HepG2 (cell line): ENCODE measurements at regions not wholly inside any gene's neighbourhood (a gene's known extent, or its start where the extent isn't known, plus 50 kb on each side); places are given as distances from the start of the nearest gene placed in this dataset.
A peak's percentile ranks its signal among the peaks of the same experiment; 100 is the strongest.

Source experiments
- ATF3 ChIP-seq: sonication (generic); formaldehyde crosslinking; IDR thresholded peaks from 2 replicates; pipeline ENCODE4 v1.4.0; 2020; ENCODE audit warnings: missing genetic modification reagents
- ATF4 ChIP-seq, 2 experiments: fragments of 450-650 bp in 1 of 2; sonication (generic) in 1 of 2; formaldehyde crosslinking; IDR thresholded peaks; 2 replicates each; pipeline versions ENCODE4 v1.5.0 to v1.8.0; 2020 to 2022; ENCODE audit warnings: mild to moderate bottlenecking in 1 of 2, missing genetic modification reagents in 1 of 2
- ATRX ChIP-seq: sonication (generic); formaldehyde crosslinking; IDR thresholded peaks from 2 replicates; pipeline ENCODE4 v1.4.0; 2020; ENCODE audit warnings: missing genetic modification reagents, borderline replicate concordance
- CEBPB ChIP-seq: IDR thresholded peaks from 2 replicates; pipeline ENCODE4 v1.6.1; 2011; ENCODE audit warnings: low read depth, low read length, improper control_type of control experiment, borderline replicate concordance
- CEBPG ChIP-seq: IDR thresholded peaks from 2 replicates; pipeline ENCODE4 v1.6.1; 2016
- FOXA3 ChIP-seq: IDR thresholded peaks from 2 replicates; pipeline ENCODE4 v1.6.1; 2016; ENCODE audit warnings: missing genetic modification reagents, missing compliant biosample characterization
- HNF1B ChIP-seq: sonication (generic); formaldehyde crosslinking; IDR thresholded peaks from 2 replicates; pipeline ENCODE4 v1.5.1; 2020; ENCODE audit warnings: mild to moderate bottlenecking, moderate library complexity, missing genetic modification reagents
- KAT7 ChIP-seq: IDR thresholded peaks from 2 replicates; pipeline ENCODE4 v1.6.1; 2018; ENCODE audit warnings: borderline replicate concordance, missing compliant biosample characterization
- KDM4B ChIP-seq: sonication (generic); formaldehyde crosslinking; IDR thresholded peaks from 2 replicates; pipeline ENCODE4 v1.4.0; 2020; ENCODE audit warnings: missing genetic modification reagents
- LCORL ChIP-seq, 2 experiments: fragments of 450-650 bp in 1 of 2; sonication (generic) in 1 of 2; formaldehyde crosslinking in 1 of 2; IDR thresholded peaks; 2 replicates each; pipeline versions ENCODE4 v1.5.0 to v1.6.1; 2017 to 2020; ENCODE audit warnings: antibody characterized with exemption in 1 of 2, missing genetic modification reagents in 1 of 2
- MEF2D ChIP-seq: sonication (generic); formaldehyde crosslinking; IDR thresholded peaks from 2 replicates; pipeline ENCODE4 v1.5.1; 2020; ENCODE audit warnings: mild to moderate bottlenecking, missing genetic modification reagents
- MXD3 ChIP-seq: IDR thresholded peaks from 2 replicates; pipeline ENCODE4 v1.6.1; 2016; ENCODE audit warnings: mild to moderate bottlenecking, missing biosample characterization, missing genetic modification reagents
- NFIB ChIP-seq: sonication (generic); formaldehyde crosslinking; IDR thresholded peaks from 2 replicates; pipeline ENCODE4 v1.9.0; 2021; ENCODE audit warnings: missing genetic modification reagents, mild to moderate bottlenecking, borderline replicate concordance
- NFYC ChIP-seq: IDR thresholded peaks from 2 replicates; pipeline ENCODE4 v1.6.1; 2016; ENCODE audit warnings: missing genetic modification reagents, missing compliant biosample characterization
- NR2C2 ChIP-seq: sonication (generic); formaldehyde crosslinking; IDR thresholded peaks from 2 replicates; pipeline ENCODE4 v1.4.0; 2020; ENCODE audit warnings: missing genetic modification reagents, mild to moderate bottlenecking, moderate library complexity, borderline replicate concordance
- TGIF2 ChIP-seq: IDR thresholded peaks from 2 replicates; pipeline ENCODE4 v1.6.1; 2016; ENCODE audit warnings: control low read depth, missing compliant biosample characterization
- THAP11 ChIP-seq: IDR thresholded peaks from 2 replicates; pipeline ENCODE4 v1.6.1; 2016; ENCODE audit warnings: missing biosample characterization, missing genetic modification reagents
- TRAFD1 ChIP-seq: sonication (generic); formaldehyde crosslinking; IDR thresholded peaks from 2 replicates; pipeline ENCODE4 v1.5.1; 2020; ENCODE audit warnings: missing genetic modification reagents, mild to moderate bottlenecking, borderline replicate concordance
- YEATS4 ChIP-seq: sonication (generic); formaldehyde crosslinking; IDR thresholded peaks from 2 replicates; pipeline ENCODE4 v1.4.0; 2020; ENCODE audit warnings: missing genetic modification reagents, borderline replicate concordance
- ZBTB7B ChIP-seq: sonication (generic); formaldehyde crosslinking; IDR thresholded peaks from 2 replicates; pipeline ENCODE4 v1.4.0; 2020; ENCODE audit warnings: missing genetic modification reagents
- ZMYM4 ChIP-seq: sonication (generic); formaldehyde crosslinking; IDR thresholded peaks from 2 replicates; pipeline ENCODE4 v1.8.1; 2023; ENCODE audit warnings: mild to moderate bottlenecking, missing genetic modification reagents
- ZNF18 ChIP-seq: sonication (generic); formaldehyde crosslinking; IDR thresholded peaks from 2 replicates; pipeline ENCODE4 v1.8.0; 2022; ENCODE audit warnings: mild to moderate bottlenecking, missing genetic modification reagents; ENCODE audit not compliant: insufficient replicate concordance
- ZNF180 ChIP-seq: sonication (generic); formaldehyde crosslinking; IDR thresholded peaks from 2 replicates; pipeline ENCODE4 v1.4.0; 2020; ENCODE audit warnings: low read depth, missing genetic modification reagents, borderline replicate concordance
- ZNF619 ChIP-seq: sonication (generic); formaldehyde crosslinking; IDR thresholded peaks from 2 replicates; pipeline ENCODE4 v1.4.0; 2020; ENCODE audit warnings: mild to moderate bottlenecking, missing genetic modification reagents

- TF ChIP-seq HNF1B (CRISPR knock-in tag) (no peak), TRAFD1 (no peak), NFIB (CRISPR knock-in tag) (no peak), ZNF18 (CRISPR knock-in tag) (no peak), KAT7 (CRISPR knock-in tag) (0 out of 2 replicates have a peak, but pooled peaks have one; percentile 50), KDM4B (no peak), CEBPB (peak; percentile 71), NR2C2 (CRISPR knock-in tag) (0 out of 2 replicates have a peak, but pooled peaks have one; percentile 14), ZNF619 (CRISPR knock-in tag) (no peak), CEBPG (CRISPR knock-in tag) (peak; percentile 89), FOXA3 (peak; percentile 84), ATRX (CRISPR knock-in tag) (no peak), MXD3 (CRISPR knock-in tag) (no peak), MEF2D (CRISPR knock-in tag) (no peak), ATF4 (CRISPR knock-in tag; IDR thresholded peaks at IDR 0.05) (peak in 1 of 2 experiments; percentile 89; a peak in 2 of 4 replicates), ZNF180 (CRISPR knock-in tag) (no peak), ATF3 (CRISPR knock-in tag) (peak; percentile 71), LCORL (IDR thresholded peaks at IDR 0.05) (no peak), LCORL (CRISPR knock-in tag; IDR thresholded peaks at IDR 0.05) (no peak), NFYC (CRISPR knock-in tag) (no peak), ZBTB7B (CRISPR knock-in tag) (no peak), YEATS4 (CRISPR knock-in tag) (no peak), TGIF2 (CRISPR knock-in tag) (no peak), THAP11 (CRISPR knock-in tag) (0 out of 2 replicates have a peak, but pooled peaks have one; percentile 25), ZMYM4 (CRISPR knock-in tag) (peak; percentile 24; the same call in 1 of the 2 replicates)
Observed at GRCh38 chr7:131066635-131067034, 261.0 kb upstream of the MKLN1 start (continued).
